ENCODE measurements at regions not wholly inside any gene's neighbourhood (a gene's known extent, or its start where the extent isn't known, plus 50 kb on each side); places are given as distances from the start of the nearest gene placed in this dataset.

DNA sequence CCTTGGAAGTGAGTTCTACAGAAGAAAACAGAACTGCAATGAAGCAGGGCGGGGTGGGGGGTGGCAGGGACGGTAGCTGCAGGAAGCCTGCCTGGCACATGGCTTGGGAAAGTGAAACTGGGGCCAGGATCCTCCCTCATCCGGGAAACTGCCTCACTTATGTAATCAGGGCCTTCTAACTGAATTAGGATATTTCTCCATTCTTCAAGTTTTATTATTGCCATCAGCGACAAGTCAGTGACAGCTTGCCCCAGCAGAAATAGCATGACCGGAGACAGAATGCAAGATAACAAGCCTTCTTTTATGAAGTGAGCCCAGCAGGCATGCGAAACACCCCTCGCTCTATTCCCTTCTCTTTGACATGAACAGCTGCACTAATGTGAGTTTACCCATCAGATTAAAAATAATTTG, 77.5 kb upstream of the CACUL1 start:
- TF ChIP-seq, protein P1, sequence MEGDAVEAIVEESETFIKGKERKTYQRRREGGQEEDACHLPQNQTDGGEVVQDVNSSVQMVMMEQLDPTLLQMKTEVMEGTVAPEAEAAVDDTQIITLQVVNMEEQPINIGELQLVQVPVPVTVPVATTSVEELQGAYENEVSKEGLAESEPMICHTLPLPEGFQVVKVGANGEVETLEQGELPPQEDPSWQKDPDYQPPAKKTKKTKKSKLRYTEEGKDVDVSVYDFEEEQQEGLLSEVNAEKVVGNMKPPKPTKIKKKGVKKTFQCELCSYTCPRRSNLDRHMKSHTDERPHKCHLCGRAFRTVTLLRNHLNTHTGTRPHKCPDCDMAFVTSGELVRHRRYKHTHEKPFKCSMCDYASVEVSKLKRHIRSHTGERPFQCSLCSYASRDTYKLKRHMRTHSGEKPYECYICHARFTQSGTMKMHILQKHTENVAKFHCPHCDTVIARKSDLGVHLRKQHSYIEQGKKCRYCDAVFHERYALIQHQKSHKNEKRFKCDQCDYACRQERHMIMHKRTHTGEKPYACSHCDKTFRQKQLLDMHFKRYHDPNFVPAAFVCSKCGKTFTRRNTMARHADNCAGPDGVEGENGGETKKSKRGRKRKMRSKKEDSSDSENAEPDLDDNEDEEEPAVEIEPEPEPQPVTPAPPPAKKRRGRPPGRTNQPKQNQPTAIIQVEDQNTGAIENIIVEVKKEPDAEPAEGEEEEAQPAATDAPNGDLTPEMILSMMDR (IDR thresholded peaks at IDR 0.05; ENCODE audit: insufficient read depth, low read length, poor library complexity, severe bottlenecking), result no peak
- no peak for TF ChIP-seq EZH2phosphoT487 (conservative IDR thresholded peaks at IDR 0.05; ENCODE audit: low read length)

All from SU-DHL-6 (cell line).